Choroid plexus epithelial cell (primary cell): ENCODE measurements at regions not wholly inside any gene's neighbourhood (a gene's known extent, or its start where the extent isn't known, plus 50 kb on each side); places are given as distances from the start of the nearest gene placed in this dataset.

Experiments used
- DNase-seq: peaks from one replicate; pipeline ENCODE4 v3.0.0-alpha.2; 2010; ENCODE audit warnings: low read depth
- H3K4me3 ChIP-seq: 2 replicates; pipeline ENCODE4 v1.5.1; 2011; ENCODE audit warnings: low read depth, mild to moderate bottlenecking, control low read depth, low read length, moderate library complexity
- TF ChIP-seq, protein P1 (sequence below): conservative IDR thresholded peaks from 2 replicates; pipeline ENCODE4 v1.5.1; 2011; ENCODE audit warnings: low read depth, mild to moderate bottlenecking, control low read depth, inconsistent platforms, low read length, moderate library complexity

DNA sequence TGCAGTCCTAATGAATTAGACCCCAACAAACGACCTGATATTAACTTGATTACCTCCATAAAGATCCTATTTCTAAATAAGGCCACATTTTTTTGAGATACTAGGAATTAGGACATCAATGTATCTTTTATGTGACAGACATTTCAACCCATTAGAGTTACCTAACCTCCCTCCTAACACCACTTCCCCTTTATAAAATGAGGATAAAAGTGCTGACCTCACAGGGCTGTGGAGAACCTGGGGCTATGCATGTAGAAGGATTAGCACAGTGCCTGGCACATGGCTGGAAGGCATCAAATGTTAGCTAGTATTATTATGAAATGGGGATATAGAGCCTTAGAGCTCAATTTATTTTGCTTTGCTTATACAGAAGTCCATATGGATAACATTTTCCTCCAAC, 53.5 kb upstream of the LRRN1 start:
- TF ChIP-seq, protein P1, sequence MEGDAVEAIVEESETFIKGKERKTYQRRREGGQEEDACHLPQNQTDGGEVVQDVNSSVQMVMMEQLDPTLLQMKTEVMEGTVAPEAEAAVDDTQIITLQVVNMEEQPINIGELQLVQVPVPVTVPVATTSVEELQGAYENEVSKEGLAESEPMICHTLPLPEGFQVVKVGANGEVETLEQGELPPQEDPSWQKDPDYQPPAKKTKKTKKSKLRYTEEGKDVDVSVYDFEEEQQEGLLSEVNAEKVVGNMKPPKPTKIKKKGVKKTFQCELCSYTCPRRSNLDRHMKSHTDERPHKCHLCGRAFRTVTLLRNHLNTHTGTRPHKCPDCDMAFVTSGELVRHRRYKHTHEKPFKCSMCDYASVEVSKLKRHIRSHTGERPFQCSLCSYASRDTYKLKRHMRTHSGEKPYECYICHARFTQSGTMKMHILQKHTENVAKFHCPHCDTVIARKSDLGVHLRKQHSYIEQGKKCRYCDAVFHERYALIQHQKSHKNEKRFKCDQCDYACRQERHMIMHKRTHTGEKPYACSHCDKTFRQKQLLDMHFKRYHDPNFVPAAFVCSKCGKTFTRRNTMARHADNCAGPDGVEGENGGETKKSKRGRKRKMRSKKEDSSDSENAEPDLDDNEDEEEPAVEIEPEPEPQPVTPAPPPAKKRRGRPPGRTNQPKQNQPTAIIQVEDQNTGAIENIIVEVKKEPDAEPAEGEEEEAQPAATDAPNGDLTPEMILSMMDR, result no peak
- no peak for DNase-seq

DNA sequence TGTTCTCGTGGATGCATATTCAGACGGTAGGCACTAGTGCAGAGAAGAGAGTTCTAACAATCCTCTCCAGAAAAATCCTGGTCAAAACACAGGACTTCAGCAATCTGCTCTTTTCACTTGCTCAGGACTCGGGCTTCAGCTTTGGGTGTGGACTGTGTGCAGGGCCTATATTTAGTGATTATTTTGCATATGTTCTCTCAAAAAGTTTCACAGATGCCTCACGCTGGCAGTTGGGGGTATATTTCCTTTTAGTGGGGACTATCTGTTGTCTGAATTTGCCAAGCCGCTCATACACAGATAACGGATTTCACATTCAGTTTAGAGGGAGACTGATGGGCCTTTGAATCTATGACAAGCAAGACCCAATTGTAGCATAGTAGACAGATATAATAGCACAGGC, 54.4 kb upstream of the LRRN1 start:
- DNase-seq, result no peak
- TF ChIP-seq, protein P1, result no peak
- H3K4me3 ChIP-seq, result no peak overlapping the region

More for the DNA sequence above, 53.5 kb upstream of the LRRN1 start:
- no peak overlapping the region for H3K4me3 ChIP-seq

DNA sequence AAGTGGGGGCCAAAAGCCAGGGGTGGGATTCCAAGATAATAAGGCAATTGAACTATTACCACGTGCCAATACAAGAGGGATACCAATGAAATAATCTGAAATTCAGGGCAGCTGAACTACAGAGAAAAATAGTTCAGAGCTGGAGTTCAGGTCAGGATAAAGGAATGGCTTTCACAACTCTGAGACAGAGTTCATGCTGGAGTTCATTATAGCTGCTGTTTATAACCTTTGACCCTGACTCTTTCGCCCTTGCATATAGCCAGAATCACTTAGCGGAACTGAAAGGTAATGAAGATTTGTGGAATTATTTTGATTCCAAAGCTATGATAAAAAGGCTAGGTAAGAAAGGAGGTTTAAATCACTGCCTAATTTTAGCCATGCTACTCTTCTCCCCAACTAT, 55.5 kb upstream of the LRRN1 start:
- TF ChIP-seq, protein P1, result no peak
- H3K4me3 ChIP-seq, result no peak overlapping the region
- DNase-seq, result no peak

DNA sequence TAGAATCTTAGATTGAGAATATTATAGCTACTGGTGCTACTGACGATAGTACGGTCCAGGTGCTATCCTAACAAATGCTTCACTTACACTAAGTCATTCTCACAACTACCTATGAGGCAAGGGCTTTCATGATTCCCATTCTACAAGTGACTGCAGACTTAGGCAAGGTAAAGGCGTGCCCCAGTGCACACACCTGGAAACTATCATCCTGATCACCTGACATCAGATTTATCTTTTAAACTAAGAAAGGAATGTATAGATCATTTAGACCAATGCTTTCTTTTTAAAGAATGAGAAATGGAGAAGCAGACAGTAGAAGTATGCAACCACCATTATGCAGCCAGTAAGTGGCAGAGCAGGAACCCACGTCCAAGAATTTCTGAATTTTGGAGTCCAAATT, 59.2 kb upstream of the LRRN1 start:
- TF ChIP-seq, protein P1, result no peak
- DNase-seq, result no peak
- no peak overlapping the region for H3K4me3 ChIP-seq

DNA sequence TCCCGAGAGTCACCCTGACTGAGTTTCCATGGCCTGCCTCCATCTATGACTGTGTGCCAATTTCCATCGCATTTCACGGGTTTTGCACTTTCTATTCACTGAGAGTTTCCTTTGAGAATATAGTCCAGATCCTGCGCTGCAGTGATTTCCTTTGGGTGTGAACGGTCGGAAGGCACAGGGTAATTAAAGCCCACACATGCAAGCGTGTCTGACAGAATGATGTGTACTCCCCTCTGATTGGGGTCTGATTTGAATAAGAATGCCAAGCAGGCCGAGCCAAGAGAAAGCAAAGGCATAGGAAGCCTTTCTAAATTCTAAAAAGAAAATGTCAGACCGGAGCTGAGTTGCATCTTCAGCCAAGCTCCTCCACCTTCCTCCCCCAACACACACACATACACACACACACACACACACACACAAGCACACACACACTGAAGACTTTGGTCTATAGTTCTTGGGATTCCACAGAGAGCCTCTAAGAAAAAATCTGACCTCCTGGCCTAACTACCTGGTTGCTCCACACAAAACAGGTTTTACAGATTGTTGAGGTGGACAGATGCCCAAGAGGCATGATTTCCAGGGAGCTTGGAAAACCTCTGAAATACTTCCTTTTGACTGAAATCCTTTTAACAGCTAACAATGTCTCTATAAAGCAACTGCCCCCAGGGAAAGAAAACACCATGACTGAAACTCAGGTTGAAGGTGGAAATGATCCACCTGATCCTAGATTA, 59.7 kb upstream of the LRRN1 start:
- H3K4me3 ChIP-seq, result no peak overlapping the region
- TF ChIP-seq, protein P1, result no peak
- no peak for DNase-seq

DNA sequence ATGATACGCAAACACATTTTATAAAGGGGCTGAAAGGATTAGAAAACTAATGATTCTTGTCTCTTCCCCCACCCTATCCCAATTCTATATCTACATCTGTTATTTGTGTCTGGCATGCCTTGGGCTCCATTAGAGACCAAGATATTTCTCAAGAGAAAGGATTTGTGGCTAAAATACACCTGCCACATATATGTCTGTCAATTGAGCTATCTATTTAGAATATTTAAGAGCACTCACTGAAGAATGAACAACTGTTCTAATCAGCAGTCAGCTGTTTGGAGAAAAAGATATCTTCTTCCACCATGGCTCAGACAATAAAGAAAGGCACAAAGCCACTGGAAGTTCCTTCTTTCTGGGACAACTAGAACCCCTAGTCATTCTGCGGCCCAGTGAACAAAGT, 61.7 kb upstream of the LRRN1 start:
- TF ChIP-seq, protein P1, result no peak

DNA sequence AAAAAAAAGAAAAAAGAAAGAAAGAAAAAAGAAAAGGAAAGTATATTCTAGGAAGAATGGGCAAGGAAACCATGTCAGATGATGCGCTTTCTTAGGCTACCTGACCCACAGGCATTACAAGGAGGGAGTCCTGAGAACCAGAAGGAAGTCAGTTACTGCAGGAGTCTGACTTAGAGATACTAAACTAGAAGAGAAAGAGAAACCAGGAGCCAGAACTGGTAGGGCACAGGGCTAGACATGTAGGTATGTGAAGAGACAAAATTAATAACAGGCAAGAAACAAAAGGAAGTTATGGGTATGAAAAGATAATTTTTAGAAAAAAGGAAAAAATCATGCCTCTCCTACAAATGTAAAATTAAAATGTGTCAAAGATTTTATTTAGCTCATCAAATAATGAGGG, 63.3 kb upstream of the LRRN1 start:
- H3K4me3 ChIP-seq, result no peak overlapping the region
- TF ChIP-seq, protein P1, result no peak
- DNase-seq, result no peak

More for the DNA sequence above, 61.7 kb upstream of the LRRN1 start:
- no peak overlapping the region for H3K4me3 ChIP-seq
- DNase-seq, result no peak
